Lung microvascular endothelial cell (primary cell): ENCODE measurements at regions not wholly inside any gene's neighbourhood (a gene's known extent, or its start where the extent isn't known, plus 50 kb on each side); places are given as distances from the start of the nearest gene placed in this dataset.
"Not testable (repeated sequence)": the region's sequence is repeated elsewhere in the genome, so short reads cannot be mapped to it uniquely, and the experiment has no call there.

Experiments
- DNase-seq, 2 donors: peaks; one replicate each; pipeline versions ENCODE4 v3.0.0 to v3.0.0-alpha.2; 2010; ENCODE audit warnings: low read depth in 2 of 2

- DNase-seq = peak; percentile 33 to 54
These were observed 54.8 kb upstream of the SEC14L1 start for GRCh38 chr17:77085926-77086432.

DNA sequence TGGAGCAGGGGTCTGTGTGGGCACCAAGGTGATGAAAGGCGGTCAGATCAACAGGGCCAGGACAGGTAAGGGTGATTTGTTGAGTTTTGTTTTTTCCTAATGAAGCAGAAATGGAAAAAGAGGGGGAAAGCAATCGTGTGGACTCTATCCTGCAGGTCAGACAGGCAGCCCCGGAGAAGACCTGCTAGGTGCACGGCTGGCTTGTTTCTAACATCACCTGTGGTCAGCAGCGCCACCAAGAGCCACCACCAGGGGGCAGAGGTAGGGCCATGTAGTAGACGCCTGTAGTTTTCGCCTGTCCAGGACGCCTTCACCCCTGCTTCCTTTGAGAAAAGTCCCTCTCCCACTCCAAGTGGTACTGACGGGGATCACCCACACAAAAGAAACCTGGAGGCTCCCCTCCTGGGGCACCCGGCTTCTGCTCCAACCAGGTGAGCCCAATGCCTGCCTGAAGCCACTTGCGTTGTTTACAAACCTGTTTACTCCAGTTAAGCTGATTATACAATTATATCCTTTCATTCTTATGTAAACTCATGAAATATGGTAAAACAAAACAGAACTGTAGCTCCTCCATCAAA lies 54.2 kb upstream of the SEC14L1 start:
- peak; percentile 80 to 82 for DNase-seq

DNA sequence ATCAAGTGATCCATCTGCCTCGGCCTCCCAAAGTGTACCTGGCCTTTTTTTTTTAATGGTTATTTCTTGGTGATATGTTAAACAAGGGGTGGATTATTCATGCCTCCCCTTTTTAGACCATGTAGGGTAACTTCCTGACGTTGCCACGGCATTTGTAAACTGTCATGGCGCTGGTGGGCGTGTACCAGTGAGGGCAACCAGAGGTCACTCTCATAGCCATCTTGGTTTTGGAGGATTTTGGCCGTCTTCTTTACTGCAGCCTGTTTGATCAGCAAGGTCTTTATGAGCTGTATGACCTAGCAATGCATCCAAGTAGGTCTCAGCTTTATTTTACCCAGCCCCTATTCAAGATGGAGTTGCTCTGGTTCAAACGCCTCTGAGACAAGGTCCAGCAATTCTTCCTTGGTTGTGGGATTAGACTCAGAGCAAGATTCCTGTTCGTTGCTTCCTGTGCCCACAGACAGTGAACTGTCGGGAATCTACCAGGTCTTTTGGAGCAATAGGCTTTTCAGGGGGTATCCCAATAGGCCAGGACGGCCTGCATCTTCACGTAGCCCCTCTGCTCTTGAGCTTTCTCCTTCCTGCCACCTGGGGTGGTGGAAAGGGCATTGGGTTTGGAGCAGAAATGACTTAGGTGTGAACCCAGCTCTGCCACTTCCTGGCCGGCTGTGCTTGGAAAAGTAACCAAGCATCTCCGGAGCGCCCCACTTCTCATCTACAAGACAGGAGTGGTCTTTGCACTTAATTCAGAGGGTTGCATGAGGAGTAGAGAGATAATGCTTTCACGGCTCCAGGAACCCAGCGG lies 52.9 kb upstream of the SEC14L1 start:
- DNase-seq = no peak

DNA sequence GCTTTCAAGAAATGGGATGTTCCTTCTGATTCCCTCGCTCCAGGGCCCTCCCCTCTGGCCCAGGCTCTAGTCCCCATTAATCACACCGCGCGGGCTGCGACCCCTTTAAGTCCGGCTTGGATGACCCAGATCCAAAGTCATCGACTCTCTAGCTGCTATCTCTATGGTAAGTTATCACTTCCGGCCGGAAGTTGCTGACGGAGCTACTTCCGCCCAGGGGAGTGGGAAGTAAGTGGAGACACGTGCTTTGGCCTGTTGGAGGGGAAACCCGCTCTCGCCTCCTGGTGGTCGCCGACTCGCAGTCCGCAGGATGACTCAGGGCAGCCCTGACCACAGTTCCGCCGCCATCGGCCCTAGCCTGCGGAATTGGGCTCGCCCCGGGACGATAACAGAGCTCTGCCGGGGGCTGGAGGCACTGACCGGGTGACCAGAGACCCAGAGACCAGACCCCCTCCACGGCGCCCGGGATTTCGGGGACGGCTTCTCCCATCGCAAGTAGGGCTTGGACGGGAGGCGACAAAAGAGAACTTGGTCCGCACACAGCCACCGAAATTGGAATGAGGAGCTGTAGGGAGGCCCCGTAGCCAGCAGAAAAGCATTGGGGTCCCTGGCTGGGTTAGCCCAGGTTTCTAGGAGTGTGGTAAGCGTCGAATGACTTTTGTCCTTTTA lies 52.2 kb upstream of the SEC14L1 start:
- peak; percentile 98 to 99 for DNase-seq

- peak; percentile 31 to 38 for DNase-seq
These were observed 51.7 kb upstream of the SEC14L1 start for GRCh38 chr17:77089124-77089490.

- not testable (repeated sequence) for DNase-seq
These were observed 50.8 kb upstream of the SEC14L1 start for GRCh38 chr17:77089949-77090348.

GRCh38 chr17:77090476-77090875 lies 50.3 kb upstream of the SEC14L1 start:
- no peak for DNase-seq
